ENCODE measurements at regions not wholly inside any gene's neighbourhood (a gene's known extent, or its start where the extent isn't known, plus 50 kb on each side); places are given as distances from the start of the nearest gene placed in this dataset.

DNA sequence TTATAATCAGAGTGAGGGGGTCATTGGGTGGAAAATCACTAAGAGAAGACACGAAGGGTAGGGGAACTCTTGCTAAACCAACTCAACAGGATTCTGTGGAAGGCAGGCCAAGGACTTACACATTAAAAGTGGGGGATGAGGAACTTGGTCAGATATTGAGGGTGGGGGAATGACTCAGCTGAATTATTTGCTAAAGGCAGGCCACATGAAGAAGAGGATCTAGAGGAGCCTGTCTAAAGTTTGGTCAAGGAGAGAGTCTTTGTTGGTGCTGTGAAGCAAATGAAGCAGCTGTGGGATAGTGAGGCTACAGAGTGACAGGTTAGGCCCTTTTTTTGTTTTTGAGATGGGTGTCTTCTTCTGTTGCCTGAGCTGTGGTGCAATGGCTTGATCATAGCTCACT is 63.9 kb upstream of the SPRY4 start:
- Mint-ChIP-seq H3K4me3 (no peak overlapping the region), H3K4me1 (peaks cover 14% of the 10 kb centered on the region), H3K27ac (no peak overlapping the region), H3K27me3 (no peaks in the 10 kb centered on the region), H3K9me3 (ENCODE audit: low read depth) (no peaks in the 10 kb centered on the region), H3K36me3 (ENCODE audit: low read depth) (no peaks in the 10 kb centered on the region)
- ChIA-PET CTCF (interaction anchor here (0.6 to 0.7 kb wide), 2 partner anchors 14 to 231 kb away, joined by 3 read pairs; no protein-coding TSS in a partner anchor), POLR2A (no interaction called here)
- intact Hi-C loops (cut with DNase I, micrococcal nuclease), result loop anchor here in 1 of 2 experiments (5.0 kb wide), 1 partner anchor 159 kb away; no protein-coding TSS in a partner anchor
- DNase-seq, result no peak
- no peak for ATAC-seq

DNA sequence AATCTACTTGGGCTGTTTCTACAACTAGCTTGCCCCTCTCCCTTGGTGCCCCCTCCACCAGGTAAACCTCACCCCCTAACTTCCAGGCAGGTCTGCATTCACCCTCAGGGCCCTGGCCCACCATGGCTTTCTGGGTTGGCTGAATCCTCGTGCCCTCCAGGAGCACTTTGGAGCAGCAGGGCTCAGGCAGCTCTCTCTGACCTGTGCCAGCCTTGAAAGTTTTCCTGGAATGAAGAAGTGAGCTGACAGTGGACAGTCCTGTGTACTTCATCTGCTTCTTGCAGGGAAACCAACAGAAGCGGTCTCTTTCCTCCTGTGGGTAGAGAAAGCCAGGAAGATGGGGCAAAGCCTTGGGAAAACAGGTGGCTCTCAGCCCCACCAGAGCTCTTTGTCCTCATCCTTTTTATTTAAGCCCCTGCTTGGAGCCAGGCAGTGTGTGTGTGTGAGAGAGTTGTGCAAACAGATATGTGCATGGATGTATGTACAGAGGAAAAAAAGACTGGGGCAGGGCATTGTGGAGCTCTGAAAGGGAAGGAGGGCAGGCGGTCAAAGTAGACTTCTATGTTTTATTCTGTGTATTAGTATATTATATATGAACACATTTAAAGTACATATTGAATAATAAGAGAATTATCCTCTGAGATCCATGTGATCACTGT is 62.3 kb upstream of the SPRY4 start:
- Mint-ChIP-seq H3K9me3 (ENCODE audit: low read depth) (no peaks in the 10 kb centered on the region), H3K27me3 (no peaks in the 10 kb centered on the region), H3K27ac (no peak overlapping the region), H3K4me1 (peaks cover 14% of the 10 kb centered on the region), H3K36me3 (ENCODE audit: low read depth) (no peaks in the 10 kb centered on the region), H3K4me3 (no peak overlapping the region)
- ChIA-PET CTCF (interaction anchor here (0.6 to 1.2 kb wide), 3 partner anchors 19 to 269 kb away, joined by 3 to 5 read pairs (median 4); no protein-coding TSS in a partner anchor), POLR2A (interaction anchor here (0.6 kb wide), 1 partner anchor 184 kb away, joined by 3 read pairs; no protein-coding TSS in a partner anchor)
- no peak for DNase-seq
- no peak for ATAC-seq
- intact Hi-C loops (cut with DNase I, micrococcal nuclease), result loop anchor here in 1 of 2 experiments (5.0 kb wide), 1 partner anchor 160 kb away; no protein-coding TSS in a partner anchor

DNA sequence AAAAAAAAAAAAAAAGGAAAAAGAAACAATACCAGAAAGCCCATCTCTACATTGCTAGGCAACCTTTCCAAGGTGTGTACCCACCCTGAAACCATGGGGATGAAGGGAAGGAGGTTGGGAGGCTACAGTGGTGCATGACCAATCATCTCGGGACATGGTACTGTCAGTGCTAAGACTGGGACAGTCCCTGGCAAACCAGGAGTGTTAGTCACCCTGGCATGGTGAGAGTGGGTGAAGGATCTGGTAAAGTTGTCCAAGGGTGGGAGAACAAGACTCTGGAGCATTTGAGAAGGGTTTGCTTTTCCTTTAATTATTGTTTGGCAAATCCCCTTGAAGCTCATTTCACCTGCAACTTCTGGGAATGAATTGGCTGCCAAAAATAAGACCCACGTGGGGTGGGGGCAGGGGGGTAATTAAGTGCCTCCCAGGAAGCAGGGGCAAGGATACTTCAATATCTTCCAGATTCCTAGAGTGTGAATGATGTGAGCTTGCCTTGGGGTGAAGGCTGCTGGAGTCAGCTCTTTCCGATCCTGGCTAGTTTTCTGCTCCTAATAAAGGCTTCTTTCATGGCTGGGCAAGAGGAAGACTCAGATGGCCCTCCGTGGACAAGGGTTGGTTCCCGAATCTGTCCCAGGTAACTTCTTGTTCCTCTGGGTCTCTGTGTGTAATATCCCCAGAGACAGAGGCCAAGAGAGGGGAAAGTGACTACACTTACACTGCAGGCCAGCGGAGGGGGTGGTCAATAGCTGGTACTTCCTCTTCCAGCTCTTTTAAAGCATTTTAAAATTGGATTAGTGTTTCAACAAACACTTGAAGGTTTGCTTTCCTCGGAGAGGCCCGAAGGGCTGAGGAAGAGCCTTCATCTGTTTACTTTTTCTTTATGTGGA is 61.6 kb upstream of the SPRY4 start:
- ChIA-PET CTCF (interaction anchor here (0.6 to 1.2 kb wide), 5 partner anchors 18 to 269 kb away, joined by 3 to 5 read pairs (median 4); no protein-coding TSS in a partner anchor), POLR2A (interaction anchor here (0.6 kb wide), 1 partner anchor 183 kb away, joined by 3 read pairs; no protein-coding TSS in a partner anchor)
- ATAC-seq (peak; percentile 71), DNase-seq (peak; percentile 13)
- Mint-ChIP-seq H3K9me3 (ENCODE audit: low read depth) (no peaks in the 10 kb centered on the region), H3K27me3 (no peaks in the 10 kb centered on the region), H3K4me3 (no peak overlapping the region), H3K27ac (no peak overlapping the region), H3K4me1 (peaks cover 14% of the 10 kb centered on the region), H3K36me3 (ENCODE audit: low read depth) (no peaks in the 10 kb centered on the region)
- intact Hi-C loops (cut with DNase I, micrococcal nuclease), result loop anchor here in 1 of 2 experiments (5.0 kb wide), 1 partner anchor 161 kb away; no protein-coding TSS in a partner anchor

DNA sequence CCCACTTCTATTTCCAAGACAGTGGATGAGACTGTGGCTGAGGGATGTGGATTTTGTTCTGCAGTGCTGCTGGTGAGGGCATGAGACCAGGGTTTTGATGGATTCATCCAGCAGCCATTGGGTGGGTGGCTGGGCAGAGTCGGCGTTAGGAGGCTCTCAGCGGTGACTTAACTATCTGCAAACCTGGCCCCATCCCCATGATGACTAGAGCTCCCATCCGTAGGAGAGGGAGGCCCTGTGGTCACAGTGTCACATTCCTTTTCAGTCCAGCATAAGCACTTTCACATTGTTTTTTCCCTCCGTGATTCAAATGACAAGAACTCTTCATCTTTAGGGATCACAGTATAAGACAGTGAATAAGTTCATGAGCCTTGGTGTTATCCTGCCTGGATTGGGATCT is 60.4 kb upstream of the SPRY4 start:
- no peak for DNase-seq
- intact Hi-C loops (cut with DNase I, micrococcal nuclease), result loop anchor here in 1 of 2 experiments (5.0 kb wide), 1 partner anchor 162 kb away; no protein-coding TSS in a partner anchor

DNA sequence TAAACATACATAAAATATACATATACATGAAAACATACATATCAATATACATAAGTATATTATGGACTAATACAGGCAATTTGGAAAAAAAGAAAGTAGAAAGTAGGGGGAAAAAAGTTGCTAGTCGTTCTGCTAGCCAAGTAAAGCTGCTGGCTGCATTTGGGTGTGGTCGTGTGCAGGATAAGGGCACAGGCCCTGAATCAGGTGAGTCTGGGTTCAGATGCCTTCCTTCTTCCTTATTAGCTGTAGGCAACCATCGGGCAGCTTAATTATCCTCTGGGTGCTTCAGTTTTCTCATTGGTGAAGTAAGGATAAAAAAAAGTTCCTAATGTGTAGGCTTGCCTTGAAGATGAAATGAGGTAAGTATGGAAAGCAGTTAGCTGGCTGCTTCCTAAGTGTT is 59.2 kb upstream of the SPRY4 start:
- Mint-ChIP-seq H3K27me3 (no peaks in the 10 kb centered on the region), H3K4me3 (no peak overlapping the region), H3K9me3 (ENCODE audit: low read depth) (no peaks in the 10 kb centered on the region), H3K36me3 (ENCODE audit: low read depth) (no peaks in the 10 kb centered on the region), H3K27ac (no peak overlapping the region), H3K4me1 (peaks cover 10% of the 10 kb centered on the region)
- ATAC-seq, result no peak
- intact Hi-C loops (cut with DNase I, micrococcal nuclease), result no loop called here
- no peak for DNase-seq
- ChIA-PET CTCF (no interaction called here), POLR2A (no interaction called here)

More for the DNA sequence above, 60.4 kb upstream of the SPRY4 start:
- no peak overlapping the region for H3K4me3 Mint-ChIP-seq
- H3K4me1 Mint-ChIP-seq, result peaks cover 14% of the 10 kb centered on the region
- CTCF ChIA-PET, result interaction anchor here (0.8 to 1.2 kb wide), 2 partner anchors 32 to 164 kb away, joined by 3 to 4 read pairs; no protein-coding TSS in a partner anchor
- no peaks in the 10 kb centered on the region for H3K9me3 Mint-ChIP-seq (ENCODE audit: low read depth)
- POLR2A ChIA-PET, result no interaction called here
- H3K36me3 Mint-ChIP-seq (ENCODE audit: low read depth), result no peaks in the 10 kb centered on the region
- no peak overlapping the region for H3K27ac Mint-ChIP-seq
- ATAC-seq, result no peak
- no peaks in the 10 kb centered on the region for H3K27me3 Mint-ChIP-seq

DNA sequence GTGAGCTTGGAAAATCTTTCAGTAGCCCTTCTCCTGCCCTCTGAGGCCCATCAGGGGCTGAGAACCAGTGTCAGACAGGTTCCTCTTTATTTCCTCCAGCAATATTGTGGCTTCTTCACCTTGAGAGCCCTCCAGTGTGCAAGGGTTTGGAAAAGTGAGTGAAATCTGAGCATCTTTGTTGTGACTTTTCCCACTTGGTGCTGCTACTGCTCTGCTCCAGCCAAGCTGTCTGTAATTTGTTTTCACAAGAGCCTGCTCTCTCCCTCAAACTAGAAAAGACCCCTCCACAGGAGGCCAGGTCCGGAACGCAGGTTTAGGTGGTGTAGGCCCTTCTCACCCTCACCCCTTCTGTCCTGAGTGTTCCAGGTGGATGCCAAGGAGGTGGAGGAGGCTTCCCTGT is 57.4 kb upstream of the SPRY4 start:
- intact Hi-C loops (cut with DNase I, micrococcal nuclease), result no loop called here
- Mint-ChIP-seq H3K9me3 (ENCODE audit: low read depth) (no peaks in the 10 kb centered on the region), H3K4me1 (peaks cover 6% of the 10 kb centered on the region), H3K36me3 (ENCODE audit: low read depth) (no peaks in the 10 kb centered on the region), H3K27ac (no peak overlapping the region), H3K27me3 (no peaks in the 10 kb centered on the region), H3K4me3 (no peak overlapping the region)
- ATAC-seq, result no peak
- DNase-seq, result no peak
- CTCF ChIA-PET, result no interaction called here
- POLR2A ChIA-PET, result no interaction called here

DNA sequence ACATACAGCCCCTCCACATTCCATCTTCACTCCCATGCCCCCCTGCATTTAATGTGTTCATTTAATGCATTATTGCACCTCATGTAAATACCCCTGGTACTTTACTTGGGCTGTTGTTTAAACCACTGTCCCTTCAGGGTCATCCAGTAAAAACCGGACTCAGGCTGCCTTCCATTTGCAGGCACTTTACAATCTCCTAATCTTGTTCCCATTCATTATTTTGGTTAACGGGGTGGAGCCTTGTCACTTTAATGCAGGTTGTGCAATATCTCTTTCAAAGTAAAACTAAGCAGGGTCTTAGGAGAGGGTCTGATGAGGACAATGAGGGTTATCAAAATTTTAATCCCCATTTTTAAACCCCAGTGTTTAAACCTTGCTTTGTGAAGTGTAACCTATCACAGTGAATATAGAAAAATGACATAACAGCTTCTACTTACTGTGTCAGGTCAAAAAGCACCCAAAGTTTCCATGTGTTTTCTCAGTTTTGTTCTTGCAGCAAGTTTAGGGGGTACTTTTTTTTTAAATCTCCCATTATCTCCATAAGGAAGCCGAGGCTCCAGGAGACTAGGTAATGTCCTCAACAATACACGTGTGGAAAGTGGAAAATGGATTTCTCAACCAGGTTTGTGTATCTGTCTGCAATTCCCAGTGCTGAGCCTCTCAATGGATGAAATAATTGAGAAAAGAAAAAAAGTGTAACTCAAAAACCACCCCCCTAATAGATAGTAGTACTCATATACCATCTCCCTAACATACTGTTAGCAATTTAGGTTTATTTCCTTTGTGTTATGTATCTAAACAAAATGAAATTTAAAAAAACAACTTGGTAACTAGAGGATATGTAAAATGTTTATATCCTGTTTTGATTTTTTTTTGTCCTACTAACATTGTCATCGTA is 54.2 kb upstream of the SPRY4 start:
- Mint-ChIP-seq H3K27ac (no peak overlapping the region), H3K36me3 (ENCODE audit: low read depth) (no peaks in the 10 kb centered on the region), H3K4me3 (no peak overlapping the region), H3K27me3 (no peaks in the 10 kb centered on the region), H3K9me3 (ENCODE audit: low read depth) (no peaks in the 10 kb centered on the region), H3K4me1 (no peaks in the 10 kb centered on the region)
- ATAC-seq (no peak), DNase-seq (no peak)
- ChIA-PET CTCF (no interaction called here), POLR2A (no interaction called here)
- intact Hi-C loops (cut with DNase I, micrococcal nuclease), result no loop called here

DNA sequence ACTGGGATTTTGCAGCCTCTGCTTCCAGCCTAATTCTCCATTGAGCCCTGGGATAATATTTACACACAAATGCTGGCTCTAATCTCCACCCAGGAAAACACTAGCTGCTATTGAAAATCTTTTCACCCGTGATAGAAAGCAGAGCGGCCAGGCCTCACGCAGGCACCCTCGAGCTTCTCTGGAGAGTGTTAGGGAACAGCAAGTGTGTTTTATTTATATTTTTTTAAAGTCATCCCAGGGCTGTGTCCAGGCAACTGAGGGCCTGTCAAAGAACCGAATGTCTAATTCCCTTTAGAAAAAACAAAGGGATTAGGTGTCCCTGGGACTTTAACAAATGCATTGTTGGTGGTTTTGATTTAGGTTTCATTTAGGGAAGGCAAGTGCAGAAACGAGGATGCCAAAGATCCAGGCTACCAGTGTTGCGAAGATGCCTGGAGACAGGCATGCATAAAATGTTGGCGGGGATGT is 51.2 kb upstream of the SPRY4 start:
- Mint-ChIP-seq H3K27ac (no peak overlapping the region), H3K9me3 (ENCODE audit: low read depth) (no peaks in the 10 kb centered on the region), H3K4me1 (no peaks in the 10 kb centered on the region), H3K27me3 (no peaks in the 10 kb centered on the region), H3K4me3 (no peak overlapping the region), H3K36me3 (ENCODE audit: low read depth) (no peaks in the 10 kb centered on the region)
- ChIA-PET CTCF (interaction anchor here (1.0 kb wide), 1 partner anchor 26 kb away, joined by 3 read pairs; no protein-coding TSS in a partner anchor), POLR2A (no interaction called here)
- no peak for DNase-seq
- intact Hi-C loops (cut with DNase I, micrococcal nuclease), result no loop called here
- ATAC-seq, result no peak
